Loucy (cell line): ENCODE measurements at regions not wholly inside any gene's neighbourhood (a gene's known extent, or its start where the extent isn't known, plus 50 kb on each side); places are given as distances from the start of the nearest gene placed in this dataset.
A peak's percentile ranks its signal among the peaks of the same experiment; 100 is the strongest.

Source experiments
- H2AFZ ChIP-seq: fragments of 200-600 bp; sonication (generic); 2 replicates; pipeline ENCODE4 v1.6.0; 2016; ENCODE audit warnings: antibody characterized with exemption, mild to moderate bottlenecking, low read length, moderate library complexity
- H3F3A ChIP-seq: fragments of 200-600 bp; 2 replicates; pipeline ENCODE4 v1.6.0; 2016; ENCODE audit warnings: antibody characterized with exemption, low read depth, mild to moderate bottlenecking
- H3K27me3 ChIP-seq: fragments of 200-600 bp; sonication (generic); 2 replicates; pipeline ENCODE4 v1.6.1; 2014; ENCODE audit warnings: low read length, mild to moderate bottlenecking; ENCODE audit not compliant: insufficient read depth, poor library complexity, severe bottlenecking
- H3K36me3 ChIP-seq: fragments of 200-600 bp; sonication (generic); 2 replicates; pipeline ENCODE4 v1.6.1; 2016; ENCODE audit warnings: low read length; ENCODE audit not compliant: insufficient read depth
- H3K4me1 ChIP-seq: fragments of 200-600 bp; sonication (generic); 2 replicates; pipeline ENCODE4 v1.5.1; 2014; ENCODE audit warnings: low read length, mild to moderate bottlenecking; ENCODE audit not compliant: insufficient read depth, poor library complexity, severe bottlenecking
- H3K4me2 ChIP-seq: fragments of 200-600 bp; sonication (generic); 2 replicates; pipeline ENCODE4 v1.6.0; 2014; ENCODE audit warnings: antibody characterized with exemption, low read length, low read depth, mild to moderate bottlenecking; ENCODE audit not compliant: poor library complexity, severe bottlenecking
- H3K4me3 ChIP-seq: fragments of 200-600 bp; sonication (generic); 2 replicates; pipeline ENCODE4 v1.5.1; 2014; ENCODE audit warnings: low read length, mild to moderate bottlenecking, mixed read lengths; ENCODE audit not compliant: poor library complexity, severe bottlenecking
- H3K79me2 ChIP-seq: fragments of 200-600 bp; sonication (generic); 2 replicates; pipeline ENCODE4 v1.6.1; 2014; ENCODE audit warnings: low read length; ENCODE audit not compliant: insufficient read depth
- H3K9ac ChIP-seq: fragments of 200-600 bp; sonication (generic); 2 replicates; pipeline ENCODE4 v1.6.0; 2014; ENCODE audit warnings: mild to moderate bottlenecking, low read depth, low read length, moderate library complexity; ENCODE audit not compliant: poor library complexity, severe bottlenecking
- H3K9me2 ChIP-seq: fragments of 200-600 bp; sonication (generic); replicated peaks from 2 replicates; pipeline ENCODE4 v1.6.1; 2016; ENCODE audit warnings: low read depth, low read length, mixed read lengths
- H3K9me3 ChIP-seq: fragments of 200-600 bp; sonication (generic); 2 replicates; pipeline ENCODE4 v1.6.1; 2014; ENCODE audit warnings: mild to moderate bottlenecking, antibody characterized with exemption, low read length, low read depth; ENCODE audit not compliant: insufficient read depth
- H4K20me1 ChIP-seq: fragments of 200-600 bp; sonication (generic); 2 replicates; pipeline ENCODE4 v1.6.0; 2014; ENCODE audit warnings: antibody characterized with exemption, low read length, mild to moderate bottlenecking; ENCODE audit not compliant: insufficient read depth, poor library complexity, severe bottlenecking
- EZH2phosphoT487 ChIP-seq: fragments of 200-600 bp; IDR thresholded peaks from 2 replicates; pipeline ENCODE4 v1.6.1; 2018; ENCODE audit warnings: antibody characterized with exemption, mild to moderate bottlenecking, moderate library complexity, borderline replicate concordance
- TF ChIP-seq, protein P1 (sequence below): fragments of 200-600 bp; sonication (generic); conservative IDR thresholded peaks from 2 replicates; pipeline ENCODE4 v1.5.1; 2014; ENCODE audit warnings: mild to moderate bottlenecking, antibody characterized with exemption, low read length

GRCh38 chr11:86869531-86869930 is 69.2 kb downstream of the PRSS23 start:
- no peaks in the 10 kb centered on the region for H4K20me1 ChIP-seq
- no peaks in the 10 kb centered on the region for H3K9me3 ChIP-seq
- H3F3A ChIP-seq, result no peaks in the 10 kb centered on the region
- no peak overlapping the region for H3K9ac ChIP-seq
- TF ChIP-seq, protein P1, sequence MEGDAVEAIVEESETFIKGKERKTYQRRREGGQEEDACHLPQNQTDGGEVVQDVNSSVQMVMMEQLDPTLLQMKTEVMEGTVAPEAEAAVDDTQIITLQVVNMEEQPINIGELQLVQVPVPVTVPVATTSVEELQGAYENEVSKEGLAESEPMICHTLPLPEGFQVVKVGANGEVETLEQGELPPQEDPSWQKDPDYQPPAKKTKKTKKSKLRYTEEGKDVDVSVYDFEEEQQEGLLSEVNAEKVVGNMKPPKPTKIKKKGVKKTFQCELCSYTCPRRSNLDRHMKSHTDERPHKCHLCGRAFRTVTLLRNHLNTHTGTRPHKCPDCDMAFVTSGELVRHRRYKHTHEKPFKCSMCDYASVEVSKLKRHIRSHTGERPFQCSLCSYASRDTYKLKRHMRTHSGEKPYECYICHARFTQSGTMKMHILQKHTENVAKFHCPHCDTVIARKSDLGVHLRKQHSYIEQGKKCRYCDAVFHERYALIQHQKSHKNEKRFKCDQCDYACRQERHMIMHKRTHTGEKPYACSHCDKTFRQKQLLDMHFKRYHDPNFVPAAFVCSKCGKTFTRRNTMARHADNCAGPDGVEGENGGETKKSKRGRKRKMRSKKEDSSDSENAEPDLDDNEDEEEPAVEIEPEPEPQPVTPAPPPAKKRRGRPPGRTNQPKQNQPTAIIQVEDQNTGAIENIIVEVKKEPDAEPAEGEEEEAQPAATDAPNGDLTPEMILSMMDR, result no peak
- TF ChIP-seq EZH2phosphoT487, result no peak
- no peaks in the 10 kb centered on the region for H3K9me2 ChIP-seq
- no peaks in the 10 kb centered on the region for H3K36me3 ChIP-seq
- no peak overlapping the region for H3K4me2 ChIP-seq
- H3K27me3 ChIP-seq, result no peaks in the 10 kb centered on the region
- 0 out of 2 replicates have a peak overlapping the region, but pooled peaks have one; percentile 4 for H2AFZ ChIP-seq
- H3K4me3 ChIP-seq, result no peak overlapping the region
- no peaks in the 10 kb centered on the region for H3K79me2 ChIP-seq
- H3K4me1 ChIP-seq, result no peaks in the 10 kb centered on the region

DNA sequence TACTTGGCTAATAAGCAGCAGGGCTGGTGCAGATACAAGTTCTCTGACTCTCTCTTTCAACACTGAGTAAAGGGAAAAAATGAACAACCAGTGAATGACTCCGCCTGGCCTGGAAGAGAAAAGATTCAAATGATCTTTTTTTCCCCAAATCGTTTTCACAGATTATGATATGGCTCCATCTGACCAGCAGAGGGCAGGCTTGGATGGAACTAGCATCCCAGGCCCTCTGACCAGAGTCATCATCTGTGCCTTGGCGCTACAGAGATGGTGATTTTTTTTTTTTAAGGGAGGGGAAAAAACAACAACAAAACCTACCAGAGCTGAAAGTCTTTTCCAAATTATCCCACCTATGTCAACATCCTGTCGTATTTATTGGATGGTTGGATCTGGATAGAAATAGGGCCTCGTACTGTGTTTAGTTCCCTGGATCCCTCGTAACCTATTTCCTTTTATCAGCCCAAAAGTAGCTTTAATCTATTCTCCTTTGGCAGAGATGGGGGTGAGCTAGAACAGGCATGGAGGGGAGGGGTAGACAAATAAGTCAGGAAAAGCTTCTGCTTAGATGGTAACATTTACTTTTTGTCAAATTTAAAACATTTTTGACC is 69.7 kb downstream of the PRSS23 start:
- H2AFZ ChIP-seq, result no peak overlapping the region
- H3K36me3 ChIP-seq, result no peaks in the 10 kb centered on the region
- no peaks in the 10 kb centered on the region for H3K9me3 ChIP-seq
- TF ChIP-seq, protein P1, result peak; percentile 90
- no peak for TF ChIP-seq EZH2phosphoT487
- no peaks in the 10 kb centered on the region for H4K20me1 ChIP-seq
- H3K4me3 ChIP-seq, result no peak overlapping the region
- no peaks in the 10 kb centered on the region for H3F3A ChIP-seq
- H3K27me3 ChIP-seq, result no peaks in the 10 kb centered on the region
- H3K79me2 ChIP-seq, result no peaks in the 10 kb centered on the region
- no peaks in the 10 kb centered on the region for H3K4me1 ChIP-seq
- no peak overlapping the region for H3K4me2 ChIP-seq
- no peaks in the 10 kb centered on the region for H3K9me2 ChIP-seq
- no peak overlapping the region for H3K9ac ChIP-seq

DNA sequence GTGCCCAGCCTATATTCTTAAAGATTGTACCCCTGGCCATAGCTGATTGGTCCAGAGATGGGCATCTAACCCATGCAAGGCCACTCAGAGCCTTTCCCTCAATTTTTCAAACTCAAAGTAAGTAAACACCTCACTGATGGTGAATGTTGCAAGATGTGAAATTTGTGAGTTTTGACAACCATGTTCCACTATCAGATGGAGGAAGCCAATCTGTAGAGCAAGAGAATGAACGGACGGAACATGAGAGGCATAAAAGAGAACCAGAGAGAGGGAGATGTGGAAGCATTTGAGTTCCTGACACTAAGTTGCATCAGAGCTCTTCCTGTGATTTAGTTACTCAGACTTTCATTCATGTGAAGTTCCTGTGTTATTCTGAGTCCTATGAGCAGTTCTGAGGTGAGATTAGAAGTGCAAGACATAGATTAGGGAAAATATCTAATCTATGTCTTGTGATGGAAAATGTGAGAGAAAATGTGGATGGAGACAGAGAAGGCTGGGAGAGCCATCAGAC is 73.3 kb downstream of the PRSS23 start:
- Histone ChIP-seq H2AFZ (no peak overlapping the region), H3K79me2 (no peaks in the 10 kb centered on the region), H3K4me1 (no peaks in the 10 kb centered on the region), H3K27me3 (no peaks in the 10 kb centered on the region), H3F3A (no peaks in the 10 kb centered on the region), H3K9ac (no peak overlapping the region), H3K4me3 (no peak overlapping the region), H3K36me3 (no peaks in the 10 kb centered on the region), H3K9me2 (no peaks in the 10 kb centered on the region), H3K9me3 (no peaks in the 10 kb centered on the region), H3K4me2 (no peak overlapping the region), H4K20me1 (no peaks in the 10 kb centered on the region)
- TF ChIP-seq, protein P1, result no peak
- no peak for TF ChIP-seq EZH2phosphoT487
